CD4-positive, CD25-positive, alpha-beta regulatory T cell (primary cell): ENCODE measurements at regions not wholly inside any gene's neighbourhood (a gene's known extent, or its start where the extent isn't known, plus 50 kb on each side); places are given as distances from the start of the nearest gene placed in this dataset.

ENCODE experiments used
- ATAC-seq, 2 donors: fragments of 150-1000 bp; cut with Tn5 transposase; one replicate each; pipeline ENCODE4 v1.10.0; 2021; ENCODE audit warnings: low read depth in 2 of 2, moderate number of reproducible peaks in 2 of 2, moderate library complexity in 1 of 2
- DNase-seq, 3 donors: peaks; one replicate each; pipeline versions ENCODE4 v3.0.0 to v3.0.0-alpha.2; 2012 to 2022; ENCODE audit warnings: mixed read lengths in 1 of 3
- H3K27ac ChIP-seq: one replicate; pipeline ENCODE4 v1.7.0; 2013; ENCODE audit warnings: mild to moderate bottlenecking, low read length; ENCODE audit not compliant: insufficient read depth, poor library complexity, severe bottlenecking
- H3K27me3 ChIP-seq: one replicate; pipeline ENCODE4 v1.7.0; 2013; ENCODE audit warnings: low read length; ENCODE audit not compliant: control insufficient read depth, insufficient read depth
- H3K36me3 ChIP-seq: one replicate; pipeline ENCODE4 v1.7.0; 2013; ENCODE audit warnings: mild to moderate bottlenecking, low read length, moderate library complexity; ENCODE audit not compliant: control insufficient read depth, insufficient read depth
- H3K4me1 ChIP-seq: 2 replicates; pipeline ENCODE4 v1.7.0; 2013; ENCODE audit warnings: mild to moderate bottlenecking, low read length; ENCODE audit not compliant: insufficient read depth, control insufficient read depth, poor library complexity, severe bottlenecking
- H3K4me3 ChIP-seq: one replicate; pipeline ENCODE4 v1.7.0; 2013; ENCODE audit warnings: low read depth, mild to moderate bottlenecking, low read length, moderate library complexity
- H3K9me3 ChIP-seq, 2 experiments: 1 replicate in 1 of 2; 2 replicates in 1 of 2; pipeline ENCODE4 v1.7.0; 2013; ENCODE audit warnings: low read length in 2 of 2, mild to moderate bottlenecking in 1 of 2, moderate library complexity in 1 of 2; ENCODE audit not compliant: control insufficient read depth in 2 of 2
- H3K27ac Mint-ChIP-seq, 3 donors: one replicate each; pipeline ENCODE4 v1.8.0; 2020 to 2022; ENCODE audit warnings: mild to moderate bottlenecking in 3 of 3, mixed read lengths in 3 of 3, moderate library complexity in 2 of 3
- H3K27me3 Mint-ChIP-seq: one replicate; pipeline ENCODE4 v1.8.0; 2022; ENCODE audit warnings: mild to moderate bottlenecking, mixed read lengths
- H3K36me3 Mint-ChIP-seq: one replicate; pipeline ENCODE4 v1.8.0; 2020; ENCODE audit warnings: mixed read lengths
- H3K4me1 Mint-ChIP-seq, 4 donors: one replicate each; pipeline ENCODE4 v1.8.0; 2020 to 2022; ENCODE audit warnings: mixed read lengths in 4 of 4, mild to moderate bottlenecking in 1 of 4
- H3K4me3 Mint-ChIP-seq, 4 donors: one replicate each; pipeline ENCODE4 v1.8.0; 2020 to 2022; ENCODE audit warnings: mild to moderate bottlenecking in 4 of 4, mixed read lengths in 4 of 4, moderate library complexity in 3 of 4
- H3K9me3 Mint-ChIP-seq, 7 donors: one replicate each; pipeline ENCODE4 v1.8.0; 2020 to 2022; ENCODE audit warnings: mixed read lengths in 7 of 7, mild to moderate bottlenecking in 3 of 7, moderate library complexity in 2 of 7

DNA sequence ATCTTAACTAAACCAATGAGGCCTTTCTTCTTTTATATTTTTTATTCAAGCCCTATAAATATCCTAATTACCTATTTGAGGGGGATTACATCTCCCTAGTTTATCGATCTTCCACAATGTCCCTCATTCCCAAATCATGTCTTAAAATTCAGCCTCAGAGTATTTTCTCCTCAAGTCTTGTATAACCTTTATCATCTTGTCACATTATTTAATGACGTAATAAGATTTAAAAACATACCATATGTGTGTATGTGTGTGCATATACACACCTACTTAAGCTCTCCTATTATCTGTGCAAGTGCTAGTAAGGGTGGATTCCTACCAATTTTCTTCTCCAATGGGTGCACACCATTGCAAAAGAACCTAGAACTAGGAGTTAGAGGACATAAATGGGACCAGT is 421.1 kb downstream of the FIGN start:
- DNase-seq (no peak), ATAC-seq (no peak)
- H3K4me1 Mint-ChIP-seq, result no peaks in the 10 kb centered on the region
- H3K36me3 Mint-ChIP-seq, result no peaks in the 10 kb centered on the region
- H3K9me3 ChIP-seq, result no peaks in the 10 kb centered on the region
- no peak overlapping the region for H3K27ac Mint-ChIP-seq
- no peaks in the 10 kb centered on the region for H3K4me1 ChIP-seq
- no peak overlapping the region for H3K27ac ChIP-seq
- H3K27me3 Mint-ChIP-seq, result no peaks in the 10 kb centered on the region
- no peaks in the 10 kb centered on the region for H3K27me3 ChIP-seq
- H3K36me3 ChIP-seq, result no peaks in the 10 kb centered on the region
- peaks cover 0 to 19% (median 6%) of the 10 kb centered on the region in 7 donors for H3K9me3 Mint-ChIP-seq
- H3K4me3 Mint-ChIP-seq, result no peak overlapping the region
- H3K4me3 ChIP-seq, result no peak overlapping the region

DNA sequence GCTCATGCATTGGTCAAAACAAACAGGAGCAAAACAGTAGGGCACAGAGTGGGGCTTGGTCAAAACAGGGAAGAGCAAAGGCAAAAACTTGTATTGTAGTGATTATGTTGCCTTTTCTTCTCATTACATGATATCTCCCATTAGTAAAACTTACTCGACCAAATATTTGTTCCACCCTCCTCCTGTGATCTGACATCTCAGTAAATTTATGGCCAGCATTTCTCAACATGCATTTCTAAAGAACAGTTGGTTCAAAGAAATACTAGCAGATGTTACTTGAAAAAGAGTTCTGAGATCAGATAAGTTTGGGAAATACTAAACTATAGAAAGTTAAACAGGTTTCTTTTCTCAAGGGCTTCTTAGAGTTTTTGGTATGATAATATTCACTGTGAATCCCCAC is 423.1 kb downstream of the FIGN start:
- ATAC-seq (no peak), DNase-seq (no peak)
- Histone ChIP-seq H3K36me3 (no peaks in the 10 kb centered on the region), H3K27ac (no peak overlapping the region), H3K9me3 (no peaks in the 10 kb centered on the region), H3K4me3 (no peak overlapping the region), H3K27me3 (no peaks in the 10 kb centered on the region), H3K4me1 (no peaks in the 10 kb centered on the region)
- H3K27me3 Mint-ChIP-seq, result no peaks in the 10 kb centered on the region
- H3K36me3 Mint-ChIP-seq, result no peaks in the 10 kb centered on the region
- no peaks in the 10 kb centered on the region for H3K4me1 Mint-ChIP-seq
- no peak overlapping the region for H3K27ac Mint-ChIP-seq
- no peak overlapping the region for H3K4me3 Mint-ChIP-seq
- peaks cover 0 to 14% (median 3%) of the 10 kb centered on the region in 7 donors for H3K9me3 Mint-ChIP-seq

DNA sequence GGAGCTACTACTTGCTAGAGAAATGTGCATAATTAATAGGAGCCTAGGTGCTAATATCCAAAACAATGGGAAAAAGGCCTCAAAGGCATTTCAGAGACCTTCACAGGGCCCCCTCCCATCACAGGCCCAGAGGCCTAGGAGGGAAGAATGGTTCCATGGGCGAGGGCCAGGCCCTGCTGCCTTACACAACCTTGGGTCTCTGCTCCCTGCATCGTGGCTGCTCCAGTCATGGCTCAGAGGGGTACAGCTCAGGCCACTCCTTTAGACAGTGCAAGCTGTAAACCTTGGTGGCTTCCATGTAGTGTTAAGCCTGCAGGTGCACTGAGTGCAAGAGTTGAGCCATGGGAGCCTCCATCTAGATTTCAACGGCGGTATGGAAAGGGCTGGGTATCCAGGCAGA is 429.2 kb downstream of the FIGN start:
- H3K4me3 Mint-ChIP-seq, result no peak overlapping the region

DNA sequence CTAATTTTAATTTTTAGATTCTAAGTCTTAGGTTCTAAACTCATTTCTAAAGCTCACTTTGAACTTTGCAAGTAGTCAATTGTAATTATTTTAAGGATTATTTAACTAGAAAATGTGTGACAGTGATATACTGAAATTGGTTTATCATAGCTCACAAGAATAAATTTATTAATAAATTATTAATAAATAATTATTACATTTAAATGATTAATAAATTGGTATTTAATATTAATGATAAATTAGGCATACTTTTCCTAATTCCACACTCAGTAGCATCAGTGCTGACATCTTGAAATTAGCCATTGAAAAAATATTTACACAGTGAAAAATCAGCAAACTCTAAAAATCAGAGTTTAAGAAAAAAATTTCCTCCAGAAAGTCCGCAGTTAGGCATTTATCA is 433.7 kb downstream of the FIGN start:
- no peak overlapping the region for H3K4me3 ChIP-seq
- no peaks in the 10 kb centered on the region for H3K27me3 ChIP-seq
- no peak overlapping the region for H3K27ac ChIP-seq
- Mint-ChIP-seq H3K27ac (no peak overlapping the region), H3K27me3 (no peaks in the 10 kb centered on the region), H3K4me3 (no peak overlapping the region), H3K4me1 (no peaks in the 10 kb centered on the region), H3K36me3 (no peaks in the 10 kb centered on the region), H3K9me3 (peaks cover 3 to 16% (median 7%) of the 10 kb centered on the region in 7 donors)
- H3K36me3 ChIP-seq, result no peaks in the 10 kb centered on the region
- peaks cover 2 to 13% of the 10 kb centered on the region in 2 experiments for H3K9me3 ChIP-seq
- no peak for DNase-seq
- no peaks in the 10 kb centered on the region for H3K4me1 ChIP-seq
- ATAC-seq, result no peak

More for the DNA sequence above, 429.2 kb downstream of the FIGN start:
- no peak for ATAC-seq
- Histone ChIP-seq H3K27ac (no peak overlapping the region), H3K4me3 (no peak overlapping the region), H3K4me1 (no peaks in the 10 kb centered on the region), H3K9me3 (peaks cover 2 to 13% of the 10 kb centered on the region in 2 experiments), H3K36me3 (no peaks in the 10 kb centered on the region), H3K27me3 (no peaks in the 10 kb centered on the region)
- H3K27me3 Mint-ChIP-seq, result no peaks in the 10 kb centered on the region
- no peak for DNase-seq
- H3K36me3 Mint-ChIP-seq, result no peaks in the 10 kb centered on the region
- peaks cover 1 to 29% (median 7%) of the 10 kb centered on the region in 7 donors for H3K9me3 Mint-ChIP-seq
- H3K4me1 Mint-ChIP-seq, result no peaks in the 10 kb centered on the region
- no peak overlapping the region for H3K27ac Mint-ChIP-seq

DNA sequence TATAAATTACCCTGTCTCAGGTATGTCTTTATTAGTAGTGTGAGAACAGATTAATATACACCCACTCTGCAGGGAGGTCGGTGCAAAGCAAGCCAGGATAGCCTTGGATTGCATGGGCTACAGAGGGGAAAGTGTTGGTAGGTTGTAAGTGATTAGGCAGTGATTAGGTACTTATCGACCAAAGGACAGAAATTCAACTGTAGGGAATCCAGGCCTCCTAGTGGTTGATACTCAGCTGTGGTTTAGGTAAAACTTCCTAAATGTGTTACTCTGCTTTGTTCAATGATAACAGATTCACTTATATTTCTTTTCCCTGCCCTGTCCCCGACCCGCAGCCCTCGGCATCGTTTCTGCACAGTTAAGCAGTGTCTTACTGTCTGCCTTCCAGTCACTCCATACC is 444.0 kb downstream of the FIGN start:
- Mint-ChIP-seq H3K9me3 (peaks cover 0 to 13% (median 6%) of the 10 kb centered on the region in 7 donors), H3K4me1 (no peaks in the 10 kb centered on the region), H3K27me3 (no peaks in the 10 kb centered on the region), H3K27ac (no peak overlapping the region), H3K4me3 (no peak overlapping the region), H3K36me3 (no peaks in the 10 kb centered on the region)
- DNase-seq (no peak), ATAC-seq (no peak)
- Histone ChIP-seq H3K36me3 (no peaks in the 10 kb centered on the region), H3K9me3 (no peaks in the 10 kb centered on the region), H3K27me3 (no peaks in the 10 kb centered on the region), H3K27ac (no peak overlapping the region), H3K4me3 (no peak overlapping the region), H3K4me1 (no peaks in the 10 kb centered on the region)

DNA sequence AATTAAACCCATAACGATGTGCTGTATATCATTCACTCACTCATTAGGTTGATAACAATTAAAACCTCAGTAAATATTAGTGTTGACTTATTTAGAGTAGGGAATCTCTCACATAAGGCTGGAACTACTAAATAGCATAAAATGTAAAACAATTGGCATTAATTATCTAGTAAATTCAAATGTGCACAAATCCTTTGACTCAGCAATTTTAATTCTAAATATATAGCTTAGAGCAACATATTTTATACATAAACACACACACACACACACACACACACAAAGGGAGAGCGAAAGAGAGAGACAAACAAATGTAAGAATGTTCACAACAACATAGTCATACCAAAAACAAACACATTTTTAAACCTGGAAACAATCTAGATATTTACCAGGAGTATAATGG is 443.1 kb upstream of the KCNH7 start:
- Mint-ChIP-seq H3K9me3 (peaks cover 3 to 13% (median 7%) of the 10 kb centered on the region in 7 donors), H3K4me3 (no peak overlapping the region), H3K4me1 (no peaks in the 10 kb centered on the region), H3K27ac (no peak overlapping the region), H3K36me3 (no peaks in the 10 kb centered on the region), H3K27me3 (no peaks in the 10 kb centered on the region)
- Histone ChIP-seq H3K4me1 (no peaks in the 10 kb centered on the region), H3K36me3 (no peaks in the 10 kb centered on the region), H3K27me3 (no peaks in the 10 kb centered on the region), H3K9me3 (no peaks in the 10 kb centered on the region), H3K4me3 (no peak overlapping the region), H3K27ac (no peak overlapping the region)
- ATAC-seq (no peak), DNase-seq (no peak)

DNA sequence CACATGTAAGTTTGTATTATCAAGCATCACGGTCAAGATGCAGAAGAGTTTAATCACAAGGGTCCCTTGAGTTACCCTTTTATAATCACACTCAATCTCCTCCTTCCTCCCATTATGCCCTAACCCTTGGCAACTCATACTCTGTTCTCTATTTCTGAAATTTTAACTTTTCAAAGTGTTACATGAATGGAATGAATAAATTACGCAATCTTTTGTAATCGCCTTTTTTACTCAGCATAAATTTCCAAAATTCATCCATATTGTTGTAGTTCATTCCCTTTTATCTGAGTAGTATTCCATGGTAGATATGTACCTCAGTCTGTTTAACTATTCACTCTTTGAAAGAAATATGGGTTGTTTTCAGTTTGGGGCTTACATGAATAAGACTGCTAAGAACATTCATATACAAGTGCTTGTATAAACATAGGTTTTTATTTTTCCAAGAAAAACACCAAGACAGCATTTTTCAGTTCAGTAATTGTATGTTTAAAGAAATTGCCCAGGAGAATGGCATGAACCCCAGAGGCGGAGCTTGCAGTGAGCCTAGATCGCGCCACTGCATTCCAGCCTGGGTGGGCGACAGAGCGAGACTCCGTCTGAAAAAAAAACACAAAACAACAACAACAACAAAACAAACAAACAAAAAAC is 430.9 kb upstream of the KCNH7 start:
- Mint-ChIP-seq H3K4me1 (no peaks in the 10 kb centered on the region), H3K36me3 (no peaks in the 10 kb centered on the region)

DNA sequence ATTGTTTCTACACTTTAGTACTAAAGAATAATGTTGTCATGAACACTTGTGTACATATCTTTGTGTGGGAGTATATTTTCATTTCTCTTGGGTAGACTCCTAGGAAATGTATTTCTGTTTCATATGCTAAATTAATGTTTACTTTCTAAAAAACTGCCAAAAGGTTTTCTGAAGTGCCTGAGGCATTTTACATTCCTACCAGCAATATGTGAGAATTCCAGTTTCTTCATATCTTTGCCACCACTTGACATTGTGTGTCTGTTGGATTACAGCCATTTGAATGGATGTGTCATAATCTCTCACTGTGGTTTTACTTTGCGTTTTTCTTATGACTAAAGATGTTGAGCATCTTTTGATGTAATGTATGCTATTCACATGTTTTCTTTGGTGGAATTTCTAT is 428.2 kb upstream of the KCNH7 start:
- no peaks in the 10 kb centered on the region for H3K4me1 Mint-ChIP-seq
- H3K27me3 ChIP-seq, result no peaks in the 10 kb centered on the region
- H3K36me3 ChIP-seq, result no peaks in the 10 kb centered on the region
- ATAC-seq (no peak), DNase-seq (no peak)
- no peaks in the 10 kb centered on the region for H3K4me1 ChIP-seq
- H3K27ac Mint-ChIP-seq, result no peak overlapping the region
- H3K9me3 ChIP-seq, result no peaks in the 10 kb centered on the region
- H3K4me3 Mint-ChIP-seq, result no peak overlapping the region
- no peaks in the 10 kb centered on the region for H3K27me3 Mint-ChIP-seq
- H3K27ac ChIP-seq, result no peak overlapping the region
- peaks cover 0 to 16% (median 2%) of the 10 kb centered on the region in 7 donors for H3K9me3 Mint-ChIP-seq
- no peaks in the 10 kb centered on the region for H3K36me3 Mint-ChIP-seq
- H3K4me3 ChIP-seq, result no peak overlapping the region

More for the DNA sequence above, 430.9 kb upstream of the KCNH7 start:
- Mint-ChIP-seq H3K9me3 (peaks cover 0 to 31% (median 7%) of the 10 kb centered on the region in 7 donors), H3K4me3 (no peak overlapping the region), H3K27ac (no peak overlapping the region), H3K27me3 (no peaks in the 10 kb centered on the region)
- Histone ChIP-seq H3K36me3 (no peaks in the 10 kb centered on the region), H3K4me1 (no peaks in the 10 kb centered on the region), H3K27ac (no peak overlapping the region), H3K27me3 (no peaks in the 10 kb centered on the region), H3K4me3 (no peak overlapping the region), H3K9me3 (peaks cover 4 to 11% of the 10 kb centered on the region in 2 experiments)
- no peak for ATAC-seq
- no peak for DNase-seq
